ENCODE measurements at regions not wholly inside any gene's neighbourhood (a gene's known extent, or its start where the extent isn't known, plus 50 kb on each side); places are given as distances from the start of the nearest gene placed in this dataset.

DNA sequence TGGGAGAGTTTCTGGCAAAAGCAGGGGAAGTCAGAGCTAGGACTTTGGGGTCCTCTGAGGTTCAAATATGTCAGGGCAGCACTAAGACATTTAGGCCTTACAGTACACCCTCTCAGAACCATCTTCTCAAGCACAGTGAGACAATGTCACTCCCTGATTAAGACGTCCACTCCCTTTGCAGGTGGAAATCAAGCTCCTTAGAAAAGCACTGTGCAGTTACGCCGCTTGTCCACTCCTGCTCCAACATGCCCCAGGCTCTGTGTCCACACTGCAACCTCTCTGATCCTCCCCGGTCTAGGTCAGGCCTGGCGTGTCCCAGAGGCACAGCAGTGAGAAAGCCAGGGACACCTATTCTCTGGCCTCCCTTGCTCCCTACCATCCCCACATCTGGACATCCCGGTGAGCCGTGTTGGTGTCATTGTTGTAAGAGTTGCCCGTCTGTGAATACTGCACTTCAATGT, 528.6 kb upstream of the ID2 start:
- H3K27me3 ChIP-seq (replicated peaks; ENCODE audit: insufficient read depth, low read depth, low read length, poor library complexity): no peaks in the 10 kb centered on the region
- TF ChIP-seq, protein P1, sequence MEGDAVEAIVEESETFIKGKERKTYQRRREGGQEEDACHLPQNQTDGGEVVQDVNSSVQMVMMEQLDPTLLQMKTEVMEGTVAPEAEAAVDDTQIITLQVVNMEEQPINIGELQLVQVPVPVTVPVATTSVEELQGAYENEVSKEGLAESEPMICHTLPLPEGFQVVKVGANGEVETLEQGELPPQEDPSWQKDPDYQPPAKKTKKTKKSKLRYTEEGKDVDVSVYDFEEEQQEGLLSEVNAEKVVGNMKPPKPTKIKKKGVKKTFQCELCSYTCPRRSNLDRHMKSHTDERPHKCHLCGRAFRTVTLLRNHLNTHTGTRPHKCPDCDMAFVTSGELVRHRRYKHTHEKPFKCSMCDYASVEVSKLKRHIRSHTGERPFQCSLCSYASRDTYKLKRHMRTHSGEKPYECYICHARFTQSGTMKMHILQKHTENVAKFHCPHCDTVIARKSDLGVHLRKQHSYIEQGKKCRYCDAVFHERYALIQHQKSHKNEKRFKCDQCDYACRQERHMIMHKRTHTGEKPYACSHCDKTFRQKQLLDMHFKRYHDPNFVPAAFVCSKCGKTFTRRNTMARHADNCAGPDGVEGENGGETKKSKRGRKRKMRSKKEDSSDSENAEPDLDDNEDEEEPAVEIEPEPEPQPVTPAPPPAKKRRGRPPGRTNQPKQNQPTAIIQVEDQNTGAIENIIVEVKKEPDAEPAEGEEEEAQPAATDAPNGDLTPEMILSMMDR (conservative IDR thresholded peaks at IDR 0.05; ENCODE audit: low read depth, low read length): no peak
- TF ChIP-seq EZH2 (IDR thresholded peaks at IDR 0.05; ENCODE audit: borderline replicate concordance, low read depth, low read length, poor library complexity, severe bottlenecking): no peak
- H3K4me1 ChIP-seq (ENCODE audit: insufficient read depth, low read length, poor library complexity, severe bottlenecking): no peaks in the 10 kb centered on the region
- ChIA-PET CTCF (no interaction called here), POLR2A (ENCODE audit: low non-redundant PET) (no interaction called here)
- no TSS peak for BruUV-seq (replicated peaks)
- H3K4me3 ChIP-seq (ENCODE audit: low read depth, low read length, poor library complexity, severe bottlenecking): no peak overlapping the region
- H3K27ac ChIP-seq (ENCODE audit: low read depth, low read length, poor library complexity, severe bottlenecking): no peak overlapping the region
- intact Hi-C loops (cut with micrococcal nuclease; ENCODE audit: unreplicated experiment): no loop called here
- no peaks in the 10 kb centered on the region for H3K9me3 ChIP-seq (ENCODE audit: low read depth, low read length, poor library complexity, severe bottlenecking)
- no peak for DNase-seq (ENCODE audit: low spot score)
- H3K36me3 ChIP-seq (ENCODE audit: insufficient read depth, low read length, poor library complexity, severe bottlenecking): no peaks in the 10 kb centered on the region

DNA sequence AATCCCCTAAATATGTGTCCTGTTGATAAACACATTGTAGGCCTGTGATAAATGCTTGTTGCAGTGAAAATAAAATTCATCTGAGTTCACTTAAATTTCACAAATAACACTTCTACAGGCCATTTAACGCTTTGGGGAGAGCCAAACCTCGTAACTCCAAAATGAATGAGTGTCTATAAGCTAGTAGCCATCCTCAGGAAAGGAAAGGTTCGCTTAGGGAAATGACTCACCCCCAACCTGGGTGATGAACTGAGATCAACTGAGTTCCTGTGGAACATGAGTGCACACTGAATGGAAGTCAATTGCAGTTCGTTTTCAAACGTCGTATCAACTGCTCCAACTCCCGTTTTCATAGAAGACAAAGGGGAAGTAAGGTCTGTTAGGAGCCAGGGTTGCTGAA, 527.6 kb upstream of the ID2 start:
- no TSS peak for BruUV-seq (replicated peaks)
- POLR2A ChIA-PET (ENCODE audit: low non-redundant PET): no interaction called here

DNA sequence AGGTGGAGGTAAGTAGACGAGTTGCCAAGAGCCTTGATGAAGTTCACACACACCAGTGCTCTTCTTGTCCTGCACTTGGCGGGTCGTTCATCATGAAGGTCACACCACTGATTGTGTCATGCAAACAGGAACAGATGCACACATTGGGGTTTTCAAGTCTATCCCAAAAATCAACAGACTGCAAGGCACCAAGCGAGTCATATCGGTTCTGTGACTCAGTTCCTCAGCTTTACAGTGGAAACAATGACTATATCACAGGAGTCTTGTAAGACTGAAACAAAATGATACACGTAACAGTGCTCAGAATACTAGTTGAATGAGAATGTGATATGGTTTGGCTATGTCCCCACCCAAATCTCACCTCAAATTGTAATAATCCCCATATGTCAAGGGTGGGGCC, 526.9 kb upstream of the ID2 start:
- H3K36me3 ChIP-seq (ENCODE audit: insufficient read depth, low read length, poor library complexity, severe bottlenecking): no peaks in the 10 kb centered on the region
- TF ChIP-seq, protein P1 (conservative IDR thresholded peaks at IDR 0.05; ENCODE audit: low read depth, low read length): no peak
- no peak for TF ChIP-seq EZH2 (IDR thresholded peaks at IDR 0.05; ENCODE audit: borderline replicate concordance, low read depth, low read length, poor library complexity, severe bottlenecking)
- ChIA-PET CTCF (no interaction called here), POLR2A (ENCODE audit: low non-redundant PET) (no interaction called here)
- BruUV-seq (replicated peaks): no TSS peak
- no peaks in the 10 kb centered on the region for H3K27me3 ChIP-seq (replicated peaks; ENCODE audit: insufficient read depth, low read depth, low read length, poor library complexity)
- peaks cover 5% of the 10 kb centered on the region for H3K4me1 ChIP-seq (ENCODE audit: insufficient read depth, low read length, poor library complexity, severe bottlenecking)
- no peak overlapping the region for H3K4me3 ChIP-seq (ENCODE audit: low read depth, low read length, poor library complexity, severe bottlenecking)
- H3K27ac ChIP-seq (ENCODE audit: low read depth, low read length, poor library complexity, severe bottlenecking): no peak overlapping the region
- intact Hi-C loops (cut with micrococcal nuclease; ENCODE audit: unreplicated experiment): no loop called here
- DNase-seq (ENCODE audit: low spot score): no peak
- no peaks in the 10 kb centered on the region for H3K9me3 ChIP-seq (ENCODE audit: low read depth, low read length, poor library complexity, severe bottlenecking)

More for the DNA sequence above, 527.6 kb upstream of the ID2 start:
- CTCF ChIA-PET: no interaction called here
- Histone ChIP-seq H3K4me3 (ENCODE audit: low read depth, low read length, poor library complexity, severe bottlenecking) (no peak overlapping the region), H3K4me1 (ENCODE audit: insufficient read depth, low read length, poor library complexity, severe bottlenecking) (no peaks in the 10 kb centered on the region), H3K9me3 (ENCODE audit: low read depth, low read length, poor library complexity, severe bottlenecking) (no peaks in the 10 kb centered on the region), H3K36me3 (ENCODE audit: insufficient read depth, low read length, poor library complexity, severe bottlenecking) (no peaks in the 10 kb centered on the region), H3K27me3 (replicated peaks; ENCODE audit: insufficient read depth, low read depth, low read length, poor library complexity) (no peaks in the 10 kb centered on the region), H3K27ac (ENCODE audit: low read depth, low read length, poor library complexity, severe bottlenecking) (no peak overlapping the region)
- intact Hi-C loops (cut with micrococcal nuclease; ENCODE audit: unreplicated experiment): no loop called here
- DNase-seq (ENCODE audit: low spot score): no peak
- TF ChIP-seq EZH2 (IDR thresholded peaks at IDR 0.05; ENCODE audit: borderline replicate concordance, low read depth, low read length, poor library complexity, severe bottlenecking): no peak
- TF ChIP-seq, protein P1 (conservative IDR thresholded peaks at IDR 0.05; ENCODE audit: low read depth, low read length): no peak
